PC-3 (cell line): ENCODE measurements at regions not wholly inside any gene's neighbourhood (a gene's known extent, or its start where the extent isn't known, plus 50 kb on each side); places are given as distances from the start of the nearest gene placed in this dataset.

Experiments used
- CTCF ChIP-seq: fragments of 300-600 bp; sonication (generic); conservative IDR thresholded peaks from 2 replicates; pipeline ENCODE4 v1.5.1; 2017; ENCODE audit warnings: antibody characterized with exemption, low read depth, mild to moderate bottlenecking, low read length
- EZH2 ChIP-seq: fragments of 300-600 bp; sonication (generic); IDR thresholded peaks from one replicate; pipeline ENCODE4 v1.6.1; 2017; ENCODE audit warnings: antibody characterized with exemption, mild to moderate bottlenecking, low read length; ENCODE audit not compliant: unreplicated experiment

DNA sequence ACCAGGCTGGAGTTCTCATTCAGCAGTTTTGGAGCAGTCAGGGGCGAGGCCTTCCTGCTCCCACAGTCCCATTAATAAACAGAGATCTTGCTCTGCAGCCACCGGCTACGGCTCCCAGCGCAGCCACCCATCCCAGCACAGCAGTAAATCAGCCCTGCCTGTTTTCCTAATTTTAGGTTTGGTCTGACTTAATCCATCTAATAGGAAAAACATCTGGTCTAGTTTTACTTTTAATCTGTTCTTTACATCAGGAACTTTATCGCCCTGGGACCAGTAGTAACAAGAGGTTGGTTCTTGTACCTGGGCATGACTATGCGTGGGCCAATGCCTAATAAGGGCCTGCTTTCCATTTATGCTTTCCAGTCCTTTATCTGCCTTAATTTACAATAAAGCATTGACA, 264.0 kb upstream of the DPH6 start:
- TF ChIP-seq CTCF (no peak), EZH2 (no peak)
